ENCODE measurements at regions not wholly inside any gene's neighbourhood (a gene's known extent, or its start where the extent isn't known, plus 50 kb on each side); places are given as distances from the start of the nearest gene placed in this dataset.

GRCh38 chr14:51554339-51554920, 97.3 kb upstream of the FRMD6 start:
- peaks cover 24% of the 10 kb centered on the region for H3K4me1 Mint-ChIP-seq (ENCODE audit: unreplicated experiment)
- no peak overlapping the region for H3K4me3 Mint-ChIP-seq (ENCODE audit: unreplicated experiment)
- H3K27me3 Mint-ChIP-seq (ENCODE audit: unreplicated experiment) = no peaks in the 10 kb centered on the region
- DNase-seq (ENCODE audit: extremely low spot score, unreplicated experiment) = no peak
- no peaks in the 10 kb centered on the region for H3K9me3 Mint-ChIP-seq (ENCODE audit: unreplicated experiment)
- H3K27ac Mint-ChIP-seq (ENCODE audit: unreplicated experiment) = peak overlapping the region; percentile 78
- no peak for TF ChIP-seq CTCF (IDR thresholded peaks at IDR 0.05)
- no peaks in the 10 kb centered on the region for H3K36me3 Mint-ChIP-seq (ENCODE audit: unreplicated experiment)

GRCh38 chr14:51554953-51555352, 96.8 kb upstream of the FRMD6 start:
- peaks cover 24% of the 10 kb centered on the region for H3K4me1 Mint-ChIP-seq (ENCODE audit: unreplicated experiment)
- H3K4me3 Mint-ChIP-seq (ENCODE audit: unreplicated experiment) = no peak overlapping the region

GRCh38 chr14:51561141-51561540, 90.6 kb upstream of the FRMD6 start:
- H3K4me3 Mint-ChIP-seq (ENCODE audit: unreplicated experiment) = no peak overlapping the region
- H3K27me3 Mint-ChIP-seq (ENCODE audit: unreplicated experiment) = no peaks in the 10 kb centered on the region
- no peak for DNase-seq (ENCODE audit: extremely low spot score, unreplicated experiment)
- H3K27ac Mint-ChIP-seq (ENCODE audit: unreplicated experiment) = no peak overlapping the region
- H3K4me1 Mint-ChIP-seq (ENCODE audit: unreplicated experiment) = peaks cover 12% of the 10 kb centered on the region
- no peaks in the 10 kb centered on the region for H3K36me3 Mint-ChIP-seq (ENCODE audit: unreplicated experiment)
- no peak for TF ChIP-seq CTCF (IDR thresholded peaks at IDR 0.05)
- H3K9me3 Mint-ChIP-seq (ENCODE audit: unreplicated experiment) = no peaks in the 10 kb centered on the region

More at GRCh38 chr14:51554953-51555352, 96.8 kb upstream of the FRMD6 start:
- no peaks in the 10 kb centered on the region for H3K27me3 Mint-ChIP-seq (ENCODE audit: unreplicated experiment)
- H3K27ac Mint-ChIP-seq (ENCODE audit: unreplicated experiment) = peak overlapping the region; percentile 78
- no peaks in the 10 kb centered on the region for H3K36me3 Mint-ChIP-seq (ENCODE audit: unreplicated experiment)
- DNase-seq (ENCODE audit: extremely low spot score, unreplicated experiment) = no peak
- H3K9me3 Mint-ChIP-seq (ENCODE audit: unreplicated experiment) = no peaks in the 10 kb centered on the region
- TF ChIP-seq CTCF (IDR thresholded peaks at IDR 0.05) = peak; percentile 26

- Mint-ChIP-seq H3K27ac (ENCODE audit: unreplicated experiment) (no peak overlapping the region), H3K9me3 (ENCODE audit: unreplicated experiment) (no peaks in the 10 kb centered on the region), H3K36me3 (ENCODE audit: unreplicated experiment) (no peaks in the 10 kb centered on the region), H3K4me3 (ENCODE audit: unreplicated experiment) (no peak overlapping the region), H3K27me3 (ENCODE audit: unreplicated experiment) (no peaks in the 10 kb centered on the region), H3K4me1 (ENCODE audit: unreplicated experiment) (peaks cover 16% of the 10 kb centered on the region)
- no peak for TF ChIP-seq CTCF (IDR thresholded peaks at IDR 0.05)
- DNase-seq (ENCODE audit: extremely low spot score, unreplicated experiment) = no peak
Measured at GRCh38 chr14:51562816-51563215, 88.9 kb upstream of the FRMD6 start.

GRCh38 chr14:51563560-51563959, 88.2 kb upstream of the FRMD6 start:
- Mint-ChIP-seq H3K9me3 (ENCODE audit: unreplicated experiment) (no peaks in the 10 kb centered on the region), H3K27me3 (ENCODE audit: unreplicated experiment) (no peaks in the 10 kb centered on the region), H3K27ac (ENCODE audit: unreplicated experiment) (no peak overlapping the region), H3K4me3 (ENCODE audit: unreplicated experiment) (no peak overlapping the region), H3K36me3 (ENCODE audit: unreplicated experiment) (no peaks in the 10 kb centered on the region), H3K4me1 (ENCODE audit: unreplicated experiment) (peaks cover 16% of the 10 kb centered on the region)
- TF ChIP-seq CTCF (IDR thresholded peaks at IDR 0.05) = no peak
- DNase-seq (ENCODE audit: extremely low spot score, unreplicated experiment) = no peak

Measured in osteocyte (in vitro differentiated cells).